NAMALWA (cell line): ENCODE measurements at regions not wholly inside any gene's neighbourhood (a gene's known extent, or its start where the extent isn't known, plus 50 kb on each side); places are given as distances from the start of the nearest gene placed in this dataset.

Experiments
- DNase-seq: peaks from one replicate; pipeline ENCODE4 v3.0.0-alpha.2; 2015; ENCODE audit warnings: low spot score

DNA sequence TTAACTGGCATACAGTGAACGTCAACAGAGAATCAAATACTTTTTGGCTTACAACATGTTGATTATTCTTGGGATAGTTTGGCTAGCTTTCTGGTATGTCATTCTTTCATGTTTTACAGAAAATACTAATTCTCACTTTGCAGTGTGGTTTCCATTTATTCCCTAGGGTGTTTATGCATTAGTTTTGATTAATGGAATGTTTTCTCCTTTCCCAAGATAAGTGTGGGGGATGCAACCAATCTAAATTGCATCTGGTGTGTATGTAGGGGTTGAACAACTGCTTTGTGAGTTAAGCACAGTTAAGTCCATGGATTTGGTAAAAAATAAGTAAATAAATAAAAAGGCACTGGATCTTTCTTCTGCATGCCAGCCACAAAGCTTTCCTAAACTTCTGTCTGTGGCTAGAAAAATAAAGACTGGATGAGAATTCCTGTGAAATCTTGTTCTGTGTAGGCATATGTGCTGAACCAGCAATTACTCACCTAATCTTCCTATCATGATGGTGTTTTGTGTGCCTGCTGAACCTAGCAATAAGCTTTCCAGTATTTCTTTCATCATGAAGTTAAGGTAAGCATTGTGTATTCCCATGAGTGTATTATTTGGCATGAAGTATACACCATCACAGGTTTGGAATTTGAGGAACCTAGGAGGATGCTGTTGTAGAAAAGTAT lies 50.6 kb upstream of the TENM3 start:
- DNase-seq, result no peak

DNA sequence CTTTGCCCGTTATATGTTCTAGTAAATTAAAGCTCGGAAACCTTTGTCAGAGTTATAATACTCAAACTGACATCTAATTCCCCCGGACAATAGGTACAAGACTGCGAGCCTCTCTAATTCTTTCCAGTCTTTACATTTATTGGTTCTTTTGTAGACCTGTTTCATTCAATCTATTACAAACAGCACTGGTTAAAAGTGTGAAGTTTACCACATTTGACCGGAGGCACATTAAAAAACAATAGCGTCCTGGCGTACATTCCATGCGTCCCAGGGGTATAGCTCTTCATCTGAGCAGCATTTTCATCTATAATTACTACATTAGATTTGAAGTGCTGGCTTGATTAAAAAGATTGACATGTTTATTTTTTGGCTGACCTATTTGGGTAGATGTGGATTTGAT lies 49.9 kb upstream of the TENM3 start:
- DNase-seq, result no peak
